ENCODE measurements at regions not wholly inside any gene's neighbourhood (a gene's known extent, or its start where the extent isn't known, plus 50 kb on each side); places are given as distances from the start of the nearest gene placed in this dataset.
"Not testable (repeated sequence)": the region's sequence is repeated elsewhere in the genome, so short reads cannot be mapped to it uniquely, and the experiment has no call there.

DNA sequence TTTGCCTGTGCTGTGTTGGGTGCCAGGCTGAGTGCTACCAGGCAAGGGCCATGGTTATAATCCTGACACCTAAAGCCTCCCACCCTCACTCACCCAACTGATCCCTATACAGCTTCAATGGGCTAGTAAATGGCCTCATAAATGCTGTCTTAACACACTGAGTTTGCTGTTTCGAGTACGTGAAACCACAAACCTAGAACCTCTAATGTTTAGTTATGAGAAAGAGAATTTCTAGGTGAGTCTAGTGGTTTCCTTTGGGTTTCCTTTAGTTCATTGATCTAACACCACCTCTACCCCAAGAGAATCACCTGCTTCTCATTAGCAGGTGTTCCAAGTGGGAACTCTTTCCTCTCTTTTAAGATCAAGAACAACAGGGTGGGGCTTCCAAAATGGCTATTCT, 172.0 kb downstream of the MC4R start:
- DNase-seq: no peak

DNA sequence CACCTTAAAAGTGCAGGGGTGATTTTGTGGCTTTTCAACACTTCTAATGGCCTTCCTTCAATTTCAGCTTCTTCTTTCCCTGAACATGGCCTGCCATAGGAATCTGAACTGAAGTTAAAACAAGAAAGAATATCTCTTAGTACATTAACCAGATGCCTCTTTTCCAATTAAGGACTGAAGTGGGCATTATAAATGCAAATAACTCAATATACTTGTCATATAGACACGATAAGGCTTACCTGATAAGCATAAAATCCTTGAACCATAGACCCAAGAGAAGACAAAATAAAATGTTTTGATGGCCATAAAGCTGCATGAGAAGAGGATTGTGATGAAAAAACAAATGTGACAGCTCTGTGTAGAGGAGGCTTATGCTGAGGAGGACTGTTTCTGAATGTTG, 173.1 kb downstream of the MC4R start:
- no peak for DNase-seq

DNA sequence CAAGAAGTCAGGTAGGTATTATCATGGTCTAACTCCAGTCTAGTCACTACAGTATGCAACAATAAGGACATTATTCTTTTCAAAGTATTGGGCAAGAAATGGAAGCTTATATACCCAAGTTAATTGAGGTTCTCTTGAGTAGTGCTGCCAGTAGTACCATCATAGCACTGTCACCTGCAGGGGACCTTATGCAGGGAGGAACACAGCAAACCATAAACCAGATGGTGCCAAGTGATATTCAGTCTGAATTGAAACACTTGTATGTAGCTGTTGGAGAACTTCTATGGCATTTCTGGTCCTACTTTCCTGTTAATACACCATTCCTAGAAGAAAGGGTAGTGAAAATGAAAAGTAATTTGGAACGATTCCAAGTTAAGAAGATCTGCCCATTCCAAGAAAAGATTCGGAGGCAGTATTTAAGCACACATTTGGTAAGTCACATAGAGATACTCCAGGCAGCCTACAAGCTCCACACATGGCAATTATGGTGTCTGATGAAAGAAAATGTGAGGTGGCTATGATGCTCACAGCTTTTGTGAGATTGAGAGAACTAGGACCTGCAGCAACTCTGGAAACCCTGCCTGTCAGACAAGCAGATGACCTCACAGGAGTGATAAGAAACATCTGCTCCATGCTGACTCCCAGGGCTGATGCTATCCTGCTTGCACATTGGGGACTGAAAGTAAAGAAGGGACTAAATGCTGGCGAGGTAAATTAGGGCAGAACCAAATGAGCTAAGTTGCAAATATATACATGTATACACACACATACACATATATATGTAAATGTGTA, 174.7 kb downstream of the MC4R start:
- DNase-seq: no peak

DNA sequence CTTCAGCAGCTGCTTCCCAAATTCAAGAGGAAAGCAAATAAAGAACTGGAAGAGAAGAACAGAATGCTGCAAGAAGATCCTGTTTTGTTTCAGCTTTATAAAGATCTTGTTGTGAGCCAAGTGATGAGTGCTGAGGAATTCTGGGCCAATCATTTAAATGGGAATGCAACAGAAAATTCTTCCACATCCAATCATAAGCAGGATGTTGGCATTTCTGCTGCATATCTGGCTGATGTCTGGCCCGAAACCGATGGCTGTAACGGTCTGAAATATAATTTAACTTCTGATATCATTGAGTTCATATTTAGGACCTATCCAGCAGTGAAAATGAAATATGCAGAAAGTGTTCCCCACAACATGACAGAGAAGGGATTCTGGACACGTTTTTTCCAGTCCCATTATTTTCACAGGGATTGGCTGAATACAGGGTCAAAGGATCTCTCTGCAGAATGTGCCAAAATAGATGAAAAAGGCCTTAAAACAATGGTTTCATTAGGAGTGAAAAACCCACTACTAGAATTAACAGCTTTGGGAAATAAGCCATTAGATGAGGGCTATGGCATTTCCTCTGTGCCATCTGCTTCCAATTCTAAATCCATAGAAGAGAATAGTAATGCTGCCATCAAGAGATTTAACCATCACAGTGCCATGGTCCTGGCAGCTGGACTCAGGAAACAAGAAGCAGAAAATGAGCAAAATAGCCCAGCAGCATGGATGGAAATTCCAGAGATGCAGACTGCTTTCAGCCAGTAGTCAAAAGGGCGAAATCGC, 175.6 kb downstream of the MC4R start:
- no peak for DNase-seq

DNA sequence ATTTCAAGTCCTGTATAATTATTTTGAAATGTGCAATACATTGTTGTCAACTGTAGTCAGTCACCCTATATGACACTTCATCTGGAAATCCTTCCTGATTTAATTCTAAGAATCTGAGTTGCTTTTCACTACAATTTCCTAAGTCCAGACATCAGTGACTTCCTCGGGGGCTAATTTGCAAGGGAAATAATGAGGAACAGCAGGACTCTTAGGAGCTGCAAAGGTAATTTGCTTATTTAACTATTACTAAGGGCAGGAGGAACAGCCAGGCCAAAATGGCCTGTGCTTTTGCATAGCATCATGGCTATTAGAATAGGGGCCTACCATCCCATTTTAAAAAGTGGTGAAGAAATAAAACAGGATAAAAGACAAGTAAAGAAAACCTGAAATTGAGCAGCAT, 178.8 kb downstream of the MC4R start:
- DNase-seq: no peak

DNA sequence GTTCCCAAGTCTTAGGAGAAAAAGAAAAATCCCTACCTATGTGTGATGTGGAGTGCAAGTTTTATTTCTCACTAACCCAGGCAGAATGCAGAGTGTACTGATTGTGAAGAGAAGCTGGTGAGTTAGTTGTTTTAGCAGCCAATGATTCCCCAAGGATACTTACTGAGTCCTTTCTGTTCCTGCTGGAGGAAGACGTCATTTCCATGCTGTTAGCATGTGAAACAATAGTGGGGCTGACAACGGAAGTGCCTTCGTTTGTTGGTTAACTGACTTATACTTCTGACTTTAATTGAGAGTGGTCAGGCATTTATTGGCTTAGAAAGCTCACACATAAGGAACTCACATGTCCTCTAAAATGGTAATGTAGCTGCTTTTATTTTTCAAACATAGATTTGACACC, 180.6 kb downstream of the MC4R start:
- DNase-seq: no peak

DNA sequence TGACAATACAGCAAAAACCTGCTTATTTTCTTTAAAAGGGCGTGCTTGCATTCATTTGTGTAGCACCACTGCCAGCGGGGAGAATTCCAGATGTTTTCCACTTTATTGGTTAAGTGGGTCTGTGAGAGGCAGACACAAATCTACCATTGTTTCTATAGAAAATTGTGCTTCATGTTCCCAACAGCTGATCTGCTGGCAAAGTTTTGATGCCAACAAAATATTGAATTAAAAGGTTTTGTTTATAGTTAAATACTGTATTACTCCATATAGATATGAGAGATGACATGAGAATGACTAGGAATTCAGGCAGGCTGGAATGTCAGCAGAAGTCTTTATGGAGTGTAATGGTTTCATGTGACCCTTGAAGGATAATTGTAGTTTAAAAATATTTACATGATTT, 182.7 kb downstream of the MC4R start:
- DNase-seq: no peak

DNA sequence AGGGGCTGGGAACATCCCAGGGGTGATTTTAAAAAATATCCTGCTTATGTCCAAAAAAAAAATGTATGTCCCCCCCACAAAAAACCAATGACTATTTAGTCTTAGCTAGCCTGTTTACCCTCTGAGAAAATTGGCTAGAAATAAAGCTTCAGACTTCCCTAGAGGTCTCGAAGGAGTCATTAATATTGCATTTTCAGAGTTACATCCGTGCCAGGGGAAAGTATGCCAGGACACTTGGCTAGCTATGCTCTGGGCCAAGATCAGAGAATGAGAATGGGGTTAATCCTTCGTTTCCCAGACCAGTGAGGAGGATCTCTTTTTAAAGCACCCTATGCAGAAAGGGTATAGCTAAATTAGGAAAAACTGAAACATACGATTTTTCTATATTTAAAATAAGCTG, 183.6 kb downstream of the MC4R start:
- DNase-seq: no peak

DNA sequence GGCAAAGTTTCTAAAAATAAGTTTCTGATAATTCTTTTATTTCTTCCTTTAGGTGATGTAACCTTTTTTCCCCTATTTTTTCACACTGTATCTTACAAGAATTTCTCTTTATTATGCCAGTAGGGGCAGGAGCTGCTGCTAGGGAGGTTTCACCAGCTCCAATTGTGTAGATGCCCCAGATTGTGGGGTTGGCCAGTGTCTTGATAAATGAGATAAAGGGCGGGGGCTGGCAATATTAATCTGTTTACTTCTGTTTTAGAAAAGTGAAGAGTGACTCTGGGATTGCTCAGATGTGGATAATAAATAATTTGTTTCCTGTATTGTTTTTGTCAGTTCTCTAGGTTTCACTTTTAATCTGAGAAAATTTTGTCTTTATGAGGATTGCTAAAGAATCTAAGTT, 190.4 kb downstream of the MC4R start:
- no peak for DNase-seq

DNA sequence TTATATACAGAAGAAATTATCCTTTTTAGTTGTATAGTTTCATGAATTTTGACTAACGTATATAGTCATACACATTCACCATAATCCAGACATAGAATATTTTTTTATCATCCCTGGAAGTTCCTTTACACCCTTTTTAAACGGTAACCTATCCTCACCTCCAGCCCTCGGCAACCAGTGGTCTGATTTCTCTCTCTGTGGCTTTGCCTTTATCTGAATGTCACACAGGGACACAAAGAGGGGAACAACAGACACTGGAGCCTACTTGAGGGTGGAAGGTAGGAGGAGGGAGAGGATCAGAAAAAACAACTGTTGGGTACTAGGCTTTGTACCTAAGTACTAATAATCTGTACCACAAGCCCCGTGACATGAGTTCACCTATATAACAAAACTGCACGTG, 191.9 kb downstream of the MC4R start:
- no peak for DNase-seq

DNA sequence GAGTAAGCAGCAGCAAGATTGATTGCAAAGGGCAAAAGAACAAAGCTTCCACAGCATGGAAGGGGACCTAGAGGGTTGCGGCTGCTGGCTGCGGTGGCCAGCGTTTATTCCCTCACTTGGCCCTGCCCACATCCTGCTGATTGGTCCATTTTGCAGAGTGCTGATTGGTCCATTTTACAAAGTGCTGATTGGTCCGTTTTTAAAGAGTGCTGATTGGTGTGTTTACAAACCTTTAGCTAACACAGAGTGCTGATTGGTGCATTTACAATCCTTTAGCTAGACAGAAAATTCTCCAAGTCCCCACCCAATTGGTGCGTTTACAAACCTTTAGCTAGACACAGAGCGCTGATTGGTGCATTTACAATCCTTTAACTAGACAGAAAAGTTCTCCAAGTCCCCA, 194.4 kb downstream of the MC4R start:
- not testable (repeated sequence) for DNase-seq

DNA sequence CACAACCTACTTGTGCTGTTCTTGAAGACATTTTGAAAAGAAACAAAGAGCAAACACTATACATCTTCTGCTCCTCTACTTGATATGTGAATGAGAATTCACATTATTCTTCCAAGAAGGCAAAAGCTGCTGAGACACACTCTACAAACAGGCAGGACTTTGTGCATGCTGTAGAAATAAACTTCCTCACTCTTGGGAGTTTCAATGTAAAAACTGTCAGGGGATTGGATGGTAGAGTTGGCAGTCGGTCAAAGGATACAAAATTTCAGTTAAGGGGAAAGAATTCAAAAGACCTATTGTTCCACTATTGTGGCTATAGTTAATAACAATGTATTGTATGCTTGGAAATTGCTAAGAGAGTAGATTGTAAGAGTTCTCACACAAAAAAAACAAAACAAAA, 196.3 kb downstream of the MC4R start:
- DNase-seq: no peak

DNA sequence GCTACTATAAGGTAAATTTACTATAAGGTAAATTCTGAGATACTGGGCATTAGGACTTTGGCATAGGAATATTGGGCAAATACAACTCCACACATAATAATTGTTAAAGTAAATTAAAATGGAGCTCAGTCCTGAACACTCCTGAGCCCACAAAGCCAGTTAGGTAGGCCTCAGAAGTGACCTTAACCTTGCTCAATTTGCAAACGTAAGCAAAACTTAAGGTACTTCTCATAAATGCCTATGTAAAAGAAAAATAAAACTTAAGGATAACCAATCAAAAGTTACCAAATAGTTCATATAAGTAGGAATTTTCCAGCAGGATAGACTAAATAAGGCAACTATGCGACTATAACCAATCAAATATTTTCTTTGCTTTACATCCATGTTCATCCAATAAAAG, 197.7 kb downstream of the MC4R start:
- no peak for DNase-seq

DNA sequence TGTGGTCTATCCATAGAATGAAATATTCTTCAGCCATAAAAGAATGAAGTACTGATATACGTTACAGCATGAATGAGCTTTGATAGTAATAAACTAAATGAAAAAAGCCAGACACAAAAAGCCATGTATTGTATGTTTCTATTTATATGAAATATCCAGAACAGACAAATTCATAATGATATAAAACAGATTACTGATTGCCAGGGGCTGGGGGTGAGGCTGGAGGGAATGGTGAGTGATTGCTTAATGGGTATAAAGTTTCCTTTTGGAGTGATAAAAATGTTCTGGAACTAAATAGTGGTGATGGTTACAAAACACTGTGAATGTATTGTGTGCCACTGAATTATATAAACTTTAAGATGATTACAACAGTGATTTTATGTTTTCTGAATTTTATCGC, 200.5 kb downstream of the MC4R start:
- DNase-seq: no peak

DNA sequence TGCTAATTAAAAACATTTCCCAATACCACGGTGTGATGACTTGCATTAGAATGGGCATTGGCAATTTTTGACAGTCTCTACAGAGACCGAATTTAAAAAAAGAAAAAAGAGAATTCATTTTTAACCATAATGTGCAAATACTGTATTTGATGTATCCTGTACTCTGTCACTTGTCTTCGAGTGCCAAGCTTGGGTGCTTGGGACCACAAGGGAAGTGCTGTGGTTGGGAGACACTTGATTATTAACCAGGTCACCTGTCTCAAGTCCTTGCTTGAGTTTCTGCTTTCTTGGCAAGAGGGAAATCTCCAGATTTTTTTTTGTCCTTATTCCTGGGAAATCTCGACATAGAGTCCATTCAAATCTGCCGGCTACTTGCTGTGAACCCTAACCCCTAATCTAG, 209.0 kb downstream of the MC4R start:
- no peak for DNase-seq

DNA sequence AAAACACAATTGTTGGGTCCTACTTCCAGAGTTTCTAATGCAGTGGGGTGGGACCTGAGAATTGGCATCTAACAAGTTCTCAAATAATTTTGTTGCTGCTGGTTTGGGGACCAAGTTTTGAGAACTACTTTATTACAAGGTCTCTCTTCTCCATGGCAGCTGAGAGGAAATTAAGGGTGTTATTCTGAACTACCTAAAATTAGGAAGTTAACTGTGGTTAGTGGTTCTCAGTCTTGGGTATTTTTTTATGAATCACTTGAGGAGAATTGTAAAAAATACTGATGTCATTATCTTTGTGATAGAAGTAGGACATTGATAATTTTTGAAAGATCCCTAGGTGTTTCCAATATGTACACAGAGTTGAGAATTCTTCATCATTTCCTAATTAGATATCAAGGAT, 210.2 kb downstream of the MC4R start:
- no peak for DNase-seq

DNA sequence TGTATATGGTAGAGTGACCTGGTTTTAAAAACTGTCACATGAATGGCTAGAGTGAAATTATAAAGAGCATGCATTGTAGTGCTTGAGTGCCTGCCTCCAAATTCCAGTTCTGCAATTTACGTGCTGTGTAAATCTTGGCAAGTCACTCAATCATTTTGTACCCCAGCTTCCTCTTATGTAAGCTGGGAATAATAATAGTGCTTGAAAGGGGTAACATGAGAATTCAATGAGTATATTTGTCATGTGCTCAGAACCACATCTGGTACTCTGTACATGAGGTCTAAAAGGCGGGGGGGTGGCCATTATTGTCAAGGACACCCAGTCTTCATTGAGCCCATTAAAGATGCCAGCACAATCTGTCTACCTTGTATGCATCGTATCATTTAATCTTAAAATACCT, 214.8 kb downstream of the MC4R start:
- DNase-seq: no peak

DNA sequence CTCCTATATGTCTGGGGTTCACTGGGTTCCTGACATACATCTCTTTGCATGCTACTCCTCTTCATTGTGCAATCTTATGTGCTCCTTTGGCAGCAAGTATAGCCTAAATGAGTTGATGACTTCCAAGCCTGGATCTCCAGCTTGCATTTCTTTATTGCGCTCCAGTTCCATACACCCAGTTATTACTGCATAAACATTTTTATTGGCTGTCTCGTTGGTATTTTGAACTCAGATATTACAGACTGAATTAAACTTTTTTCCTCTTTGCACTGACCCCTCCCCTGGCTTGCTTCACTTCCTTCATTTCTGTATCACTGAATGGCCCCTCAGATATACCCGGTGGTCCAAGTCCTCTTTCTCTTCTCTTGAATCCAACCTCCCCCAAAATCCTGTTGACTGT, 219.2 kb downstream of the MC4R start:
- no peak for DNase-seq

DNA sequence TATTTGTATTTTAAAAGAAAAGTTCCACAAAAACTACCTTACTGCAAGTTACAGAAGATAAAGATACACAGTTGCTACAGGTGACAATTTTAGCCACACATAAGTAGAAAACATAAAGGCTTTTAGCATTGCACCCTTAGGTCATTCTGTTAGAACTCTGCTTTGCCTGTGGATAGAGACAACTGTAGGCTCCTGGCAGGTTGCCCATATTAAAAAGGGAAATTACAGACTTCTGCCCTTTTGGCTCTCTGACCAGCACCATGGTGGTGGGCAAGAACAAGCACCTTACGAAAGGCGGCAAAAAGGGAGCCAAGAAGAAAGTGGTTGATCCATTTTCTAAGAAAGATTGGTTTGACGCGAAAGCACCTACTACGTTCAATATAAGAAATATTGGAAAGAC, 223.3 kb downstream of the MC4R start:
- DNase-seq: no peak

DNA sequence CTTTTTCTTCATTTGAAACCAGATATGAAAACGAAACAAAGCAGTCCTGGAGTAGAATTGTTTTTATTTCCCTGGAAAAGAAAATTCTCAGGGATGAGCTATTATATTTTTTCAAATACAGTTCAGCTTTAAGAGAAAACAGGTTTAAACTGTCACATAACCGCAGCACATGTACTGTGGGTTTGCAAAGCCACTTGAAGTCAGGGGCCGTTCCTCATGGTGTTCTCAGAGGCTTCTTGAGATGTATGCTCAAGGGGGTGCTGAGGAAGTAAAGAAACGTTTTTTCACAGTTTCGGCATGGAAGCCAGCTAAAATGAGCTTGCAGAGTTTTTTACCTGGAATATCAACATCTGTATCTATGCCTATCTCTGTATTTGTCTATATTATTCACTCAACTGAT, 225.3 kb downstream of the MC4R start:
- no peak for DNase-seq

DNA sequence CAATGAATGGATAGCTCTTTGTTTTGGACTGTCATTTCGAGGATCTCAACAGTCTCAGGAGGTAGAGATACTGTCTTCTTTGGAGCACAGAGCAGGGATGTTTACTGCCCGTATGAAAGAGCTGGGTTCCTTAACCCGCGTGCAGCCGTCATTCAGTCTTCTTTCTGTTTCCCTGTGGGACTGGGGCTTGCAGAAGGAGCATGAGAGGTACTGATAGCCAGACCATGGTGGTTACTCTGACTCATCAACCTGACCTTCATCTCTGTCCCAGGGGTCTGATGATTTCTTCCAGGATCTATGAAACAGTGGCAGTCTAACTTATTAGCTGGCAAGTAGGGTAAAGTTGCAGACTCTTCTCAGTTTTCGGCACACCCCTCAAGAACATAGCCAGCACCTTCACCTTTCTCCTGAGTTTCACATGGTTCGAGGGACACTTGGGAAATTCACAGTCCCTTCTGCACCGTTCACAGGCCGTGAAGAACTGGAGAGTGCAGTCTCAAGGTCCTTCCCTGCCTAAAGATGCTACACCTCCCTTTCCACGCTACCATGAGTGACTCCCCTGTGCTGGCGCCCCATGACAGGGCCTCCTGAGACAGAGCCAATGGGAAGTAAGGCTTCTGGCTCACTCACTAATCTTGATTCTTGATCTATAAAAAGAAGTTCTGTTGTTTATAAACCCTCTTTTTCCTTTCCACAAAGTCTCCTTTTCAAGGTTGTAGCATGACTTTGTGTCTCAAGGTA, 226.2 kb downstream of the MC4R start:
- DNase-seq: no peak

DNA sequence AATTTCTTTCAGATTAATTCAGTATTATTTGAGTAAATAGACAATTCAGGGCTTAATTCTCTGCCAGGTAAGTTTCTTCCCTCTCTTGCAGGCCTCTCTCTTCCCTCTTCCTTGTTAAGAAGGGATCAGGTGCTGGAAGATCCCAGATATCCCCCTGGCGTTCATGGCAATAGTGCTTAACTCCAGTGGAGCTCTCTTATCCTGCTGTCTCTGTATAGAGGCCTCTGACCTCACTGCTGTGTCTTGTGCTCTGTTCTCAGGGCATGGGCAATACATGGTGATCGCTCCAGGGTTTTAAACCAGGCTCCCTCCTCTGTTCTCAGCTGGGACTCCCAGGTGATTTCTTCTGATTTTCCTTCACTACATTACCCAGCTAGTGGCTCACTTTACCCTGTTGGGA, 226.8 kb downstream of the MC4R start:
- DNase-seq: no peak

DNA sequence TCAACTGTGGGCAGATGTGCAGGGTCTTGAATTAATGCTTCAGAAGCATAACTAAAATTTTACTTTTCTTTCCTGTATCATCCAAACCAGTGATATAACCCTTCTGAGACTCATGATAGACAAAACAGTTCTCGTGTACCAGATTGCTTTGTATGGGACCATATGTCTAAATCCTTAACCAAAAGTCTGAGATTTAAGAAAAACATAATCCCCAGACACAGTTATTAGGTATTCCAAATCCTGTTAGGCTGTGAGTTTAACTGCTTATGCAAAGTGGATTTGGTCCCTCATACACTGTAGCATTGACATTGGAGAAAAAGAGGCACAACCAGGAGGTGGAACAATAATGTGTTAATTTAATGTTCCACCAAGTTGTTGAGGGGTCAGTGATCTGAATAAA, 235.0 kb downstream of the PMAIP1 start:
- no peak for DNase-seq

DNA sequence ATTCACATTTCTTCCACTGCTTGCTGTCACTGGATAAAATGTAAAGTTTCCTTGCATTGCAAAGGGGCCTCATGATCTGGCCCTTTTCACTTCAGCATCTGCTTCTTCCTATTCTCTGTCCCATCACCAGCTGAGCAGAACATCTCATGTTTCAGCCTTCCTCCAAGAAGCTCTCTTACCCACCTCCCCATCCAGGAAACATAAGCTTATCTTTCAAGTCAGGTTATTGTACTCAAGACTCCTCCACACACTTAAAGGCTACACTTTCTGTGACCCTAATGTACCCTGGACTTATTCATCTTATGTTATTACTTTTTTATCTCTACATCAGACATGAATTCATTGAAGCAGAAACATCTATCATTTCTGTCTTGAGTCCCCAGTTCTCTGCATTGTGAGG, 230.5 kb downstream of the PMAIP1 start:
- no peak for DNase-seq

Data from C1 segment of cervical spinal cord (tissue), 14 donors.